ENCODE measurements at regions not wholly inside any gene's neighbourhood (a gene's known extent, or its start where the extent isn't known, plus 50 kb on each side); places are given as distances from the start of the nearest gene placed in this dataset.
"Not testable (repeated sequence)": the region's sequence is repeated elsewhere in the genome, so short reads cannot be mapped to it uniquely, and the experiment has no call there.

DNA sequence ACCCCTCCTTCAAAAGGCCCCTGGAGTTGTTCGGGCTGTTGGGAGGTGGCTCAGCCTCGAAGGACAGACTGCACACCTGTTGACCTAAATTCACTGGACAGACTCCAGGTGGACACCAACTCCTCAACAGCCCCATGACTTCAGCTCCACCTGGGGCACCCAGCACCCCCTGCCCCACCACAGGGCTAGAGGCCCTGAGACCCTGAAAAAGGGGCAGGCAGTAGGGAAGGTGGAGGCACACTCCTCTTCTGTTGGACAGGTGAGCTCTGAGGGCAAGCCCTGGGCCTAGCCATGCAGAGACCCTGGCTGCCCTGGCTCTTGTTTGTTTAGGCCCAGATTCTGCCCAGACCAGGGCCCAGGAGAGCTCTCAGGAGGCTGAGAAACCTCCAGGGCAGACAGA, 409.7 kb upstream of the CAMK1G start:
- DNase-seq (ENCODE audit: low read depth in 2 of 2), result not testable (repeated sequence)

DNA sequence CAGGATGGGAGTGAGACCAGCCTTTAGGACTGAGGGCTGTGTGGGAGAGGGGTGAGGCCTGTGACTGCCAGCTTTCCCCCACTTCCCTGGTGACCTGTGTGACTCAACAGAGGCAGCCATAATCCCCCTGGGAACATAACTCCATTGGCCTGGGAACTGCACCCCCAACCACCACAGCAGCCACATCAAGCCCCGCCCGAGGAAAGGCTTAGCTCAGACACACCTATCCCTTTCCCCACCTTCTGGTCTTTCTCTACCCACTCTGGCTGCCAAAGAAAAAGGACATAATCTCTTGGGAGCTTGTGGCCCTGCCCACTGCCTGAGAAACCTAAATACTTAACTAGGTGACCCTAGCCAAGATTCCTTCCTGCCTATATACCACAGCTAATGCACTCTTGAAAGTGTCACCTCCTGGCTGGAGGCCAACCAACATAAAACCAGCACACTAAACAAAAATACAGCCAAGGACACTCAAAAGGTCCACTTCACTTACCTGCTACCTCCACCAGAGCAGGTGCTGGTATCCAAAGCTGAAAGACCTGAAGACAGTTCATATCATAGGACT, 406.6 kb upstream of the CAMK1G start:
- DNase-seq (ENCODE audit: low read depth in 2 of 2), result no peak

DNA sequence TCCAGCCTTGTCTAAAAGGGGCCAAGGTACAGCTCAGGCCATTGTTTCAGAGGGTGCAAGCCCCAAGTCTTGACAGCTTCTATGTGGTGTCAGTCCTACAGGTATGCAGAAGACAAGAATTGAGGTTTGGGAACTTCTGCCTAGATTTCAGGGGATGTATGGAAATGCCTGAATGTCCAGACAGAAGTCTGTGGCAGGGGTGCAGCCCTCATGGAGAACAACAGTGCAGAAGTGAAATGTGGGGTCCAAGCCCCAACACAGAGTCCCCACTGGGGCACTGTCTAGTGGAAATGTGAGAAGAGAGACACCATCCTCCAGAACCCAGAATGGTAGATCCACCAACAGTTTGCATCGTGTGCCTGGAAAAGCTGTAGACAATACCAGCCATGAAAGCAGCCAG, 400.3 kb upstream of the CAMK1G start:
- DNase-seq (ENCODE audit: low read depth in 2 of 2), result no peak

DNA sequence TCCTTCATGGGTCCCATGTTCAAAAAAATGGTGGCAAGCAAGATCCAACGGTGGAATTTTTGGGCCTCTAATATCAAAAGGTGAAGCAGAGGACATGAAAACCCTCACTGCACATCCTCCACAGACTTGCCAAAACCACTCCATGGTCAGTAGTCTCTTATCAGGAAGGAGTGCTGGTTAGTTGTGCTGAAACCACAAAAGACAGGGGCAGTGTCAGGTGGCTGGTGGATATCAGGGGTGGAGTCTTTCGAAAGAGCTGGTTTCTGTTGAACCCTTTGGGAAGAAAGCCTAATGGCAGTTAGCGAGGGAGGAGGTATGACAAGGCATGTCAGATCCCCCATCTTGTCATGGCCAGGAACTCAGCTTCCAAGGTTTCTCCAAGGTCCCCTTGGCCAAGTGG, 395.9 kb upstream of the CAMK1G start:
- no peak for DNase-seq (ENCODE audit: low read depth in 2 of 2)

DNA sequence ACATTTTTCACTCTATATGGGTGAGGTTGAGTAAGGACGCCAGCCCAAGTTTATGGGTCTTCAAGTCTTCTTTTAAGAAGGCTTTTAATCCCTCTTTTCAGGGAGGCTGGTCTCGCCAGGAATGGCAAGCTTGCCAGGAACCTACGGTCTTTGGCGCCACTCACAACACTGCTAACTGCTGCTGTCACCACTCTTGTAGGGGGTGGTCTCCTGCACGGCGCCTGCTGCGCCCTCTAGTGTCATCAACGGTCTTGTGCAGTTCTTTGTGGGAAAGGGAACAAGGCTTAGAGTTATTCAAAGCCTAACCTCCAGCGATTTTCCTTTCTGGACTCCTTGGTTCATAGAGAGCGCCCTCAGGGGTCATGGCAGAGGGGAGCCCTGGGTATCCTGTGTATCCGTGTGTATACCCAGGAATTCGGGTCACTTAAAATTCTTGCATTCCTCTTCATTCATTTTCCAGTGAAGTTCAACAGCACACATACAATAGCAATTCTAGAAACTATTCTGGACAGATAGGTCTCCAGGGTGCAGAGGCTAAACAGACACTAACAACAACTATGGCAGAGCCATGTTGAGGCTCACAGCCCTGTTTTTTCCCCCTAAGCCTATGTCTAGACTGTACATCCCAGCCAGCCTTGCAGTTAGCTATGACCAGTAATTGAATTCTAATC, 392.8 kb upstream of the CAMK1G start:
- peak; percentile 3 to 13 for DNase-seq (ENCODE audit: low read depth in 2 of 2)

DNA sequence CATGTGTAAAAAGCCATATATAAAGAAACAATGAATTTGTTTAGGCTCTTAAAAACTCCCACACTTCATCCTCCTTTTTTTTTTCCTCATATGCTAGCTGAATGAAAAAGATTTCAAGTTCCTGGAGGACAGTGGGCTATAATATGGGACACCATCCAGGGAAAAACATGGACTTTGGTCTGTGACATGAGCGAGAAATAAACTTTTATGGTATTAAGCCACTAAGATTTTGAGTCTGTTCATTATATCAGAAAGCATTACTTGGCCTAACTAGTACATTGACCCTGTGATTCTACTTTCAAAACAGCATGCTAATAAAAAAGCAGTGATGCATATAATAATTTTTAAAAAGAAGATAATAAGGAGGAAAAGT, 392.3 kb upstream of the CAMK1G start:
- DNase-seq (ENCODE audit: low read depth in 2 of 2), result no peak

DNA sequence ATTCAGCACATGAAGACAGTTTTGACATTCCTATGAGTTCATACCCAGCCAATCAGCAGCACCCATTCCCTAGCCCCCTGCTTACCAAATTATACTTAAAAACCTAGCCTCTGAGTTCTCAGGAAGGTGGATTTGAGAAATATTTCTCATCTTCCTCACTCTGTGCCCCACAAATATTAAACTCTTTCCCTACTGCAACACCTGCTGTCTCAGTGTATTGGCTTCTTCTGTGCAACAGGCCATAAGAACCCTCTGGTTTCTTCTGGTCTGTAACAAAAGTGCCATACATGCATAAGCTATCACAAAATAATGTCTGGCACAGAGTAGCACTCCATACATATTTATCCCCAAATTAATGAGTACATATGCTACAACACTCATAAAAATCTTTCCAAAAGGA, 387.4 kb upstream of the CAMK1G start:
- DNase-seq (ENCODE audit: low read depth in 2 of 2), result no peak

DNA sequence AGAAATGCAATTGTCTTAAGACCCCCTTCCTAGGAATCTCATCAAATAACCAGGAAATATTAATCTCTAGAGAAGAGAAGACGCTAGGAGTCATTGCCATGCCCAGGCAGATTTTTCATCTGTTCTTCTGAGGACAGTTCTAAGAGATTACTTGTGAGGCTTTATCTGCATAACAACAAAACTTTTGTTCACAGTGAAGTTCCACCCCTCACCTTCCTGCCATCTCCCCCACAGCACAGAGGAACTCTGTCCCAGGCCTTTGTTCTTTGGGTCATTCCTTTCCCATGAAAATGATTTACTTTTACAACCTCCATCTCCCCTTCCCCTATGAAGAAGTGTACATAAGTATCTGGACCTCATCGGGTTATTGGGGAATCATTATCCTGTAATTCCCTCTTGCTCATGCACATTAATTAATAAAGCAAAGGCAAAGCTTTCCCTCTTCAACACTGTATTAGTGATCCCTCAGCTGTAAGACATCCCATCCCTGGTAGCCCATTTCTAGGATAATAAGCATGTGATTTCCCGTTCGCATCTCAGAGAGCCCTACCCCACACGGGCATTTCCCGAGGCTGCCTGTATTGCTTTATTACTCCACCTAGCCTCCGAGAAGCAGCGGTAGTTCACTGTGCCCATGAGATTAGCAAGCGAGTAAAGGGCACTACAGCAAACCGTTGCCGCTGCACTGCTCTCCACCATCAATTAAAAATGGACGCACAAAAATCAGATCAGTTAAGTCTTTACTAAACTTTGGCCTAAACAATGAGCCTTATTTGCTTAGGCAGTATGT, 384.4 kb upstream of the CAMK1G start:
- no peak for DNase-seq (ENCODE audit: low read depth in 2 of 2)

DNA sequence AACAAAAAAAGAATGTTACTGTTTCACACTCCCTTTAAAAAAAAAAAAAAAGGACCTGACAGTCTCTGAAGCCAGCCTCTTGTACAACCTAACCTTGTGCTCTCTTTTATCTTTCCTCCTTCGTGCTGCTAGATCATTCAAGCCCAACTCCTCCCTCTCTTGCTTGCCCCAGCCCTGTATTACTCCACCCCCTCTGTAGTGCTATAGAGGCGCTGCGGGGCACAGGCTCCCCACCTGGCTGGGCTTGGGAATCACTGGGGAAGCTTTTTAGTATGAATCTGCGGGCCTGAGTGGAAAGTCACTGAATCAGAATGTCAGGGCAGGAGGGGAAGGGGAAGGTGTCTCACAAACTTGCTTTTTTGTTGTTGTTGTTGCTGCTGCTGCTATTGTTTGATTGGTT, 383.7 kb upstream of the CAMK1G start:
- DNase-seq (ENCODE audit: low read depth in 2 of 2), result no peak

DNA sequence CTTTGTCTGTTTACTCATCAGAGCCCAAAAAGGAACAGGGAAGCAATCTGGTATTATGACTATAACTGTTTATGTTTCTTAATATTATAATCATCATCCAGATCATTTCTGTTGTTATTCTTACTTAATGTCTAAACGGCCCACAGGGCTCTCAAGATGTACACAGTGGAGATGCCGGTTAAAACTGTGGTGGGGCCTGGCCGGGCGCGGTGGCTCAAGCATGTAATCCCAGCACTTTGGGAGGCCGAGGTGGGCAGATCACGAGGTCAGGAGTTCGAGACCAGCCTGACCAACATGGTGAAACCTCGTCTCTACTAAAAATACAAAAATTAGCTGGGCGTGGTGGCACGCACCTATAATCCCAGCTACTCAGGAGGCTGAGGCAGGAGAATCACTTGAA, 381.2 kb upstream of the CAMK1G start:
- not testable (repeated sequence) for DNase-seq (ENCODE audit: low read depth in 2 of 2)

DNA sequence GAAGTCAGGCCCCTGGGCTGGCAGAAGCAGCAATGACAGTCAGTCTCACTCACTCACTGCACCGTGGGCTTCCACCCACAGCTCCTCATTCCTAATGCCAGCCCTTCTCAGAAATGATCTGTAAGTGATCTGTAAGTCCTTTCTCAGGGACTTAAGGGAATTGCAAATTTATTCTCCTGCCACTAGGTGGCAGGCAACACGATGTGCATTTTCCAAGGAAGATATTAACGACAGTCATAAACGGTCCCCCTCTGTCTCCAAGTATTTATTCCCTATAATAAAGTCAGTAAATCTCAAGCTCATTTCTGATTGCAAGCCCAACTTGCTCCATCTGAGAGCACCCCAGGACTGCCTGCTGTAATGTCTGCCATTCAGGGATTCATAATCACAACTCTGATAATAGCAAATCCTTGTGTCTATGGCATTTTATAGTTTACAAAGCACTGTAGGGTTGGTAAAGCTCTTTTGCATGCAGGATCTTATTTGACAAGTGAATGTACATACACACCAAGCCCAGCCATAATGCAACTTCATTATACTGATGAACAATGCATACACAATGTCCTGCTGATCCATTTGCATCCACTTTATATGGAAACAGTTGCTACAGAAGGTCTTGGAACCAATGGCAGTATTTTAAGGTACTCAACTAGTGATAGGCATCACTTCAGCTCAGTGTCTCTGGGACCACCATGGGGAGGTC, 380.5 kb upstream of the CAMK1G start:
- no peak for DNase-seq (ENCODE audit: low read depth in 2 of 2)

DNA sequence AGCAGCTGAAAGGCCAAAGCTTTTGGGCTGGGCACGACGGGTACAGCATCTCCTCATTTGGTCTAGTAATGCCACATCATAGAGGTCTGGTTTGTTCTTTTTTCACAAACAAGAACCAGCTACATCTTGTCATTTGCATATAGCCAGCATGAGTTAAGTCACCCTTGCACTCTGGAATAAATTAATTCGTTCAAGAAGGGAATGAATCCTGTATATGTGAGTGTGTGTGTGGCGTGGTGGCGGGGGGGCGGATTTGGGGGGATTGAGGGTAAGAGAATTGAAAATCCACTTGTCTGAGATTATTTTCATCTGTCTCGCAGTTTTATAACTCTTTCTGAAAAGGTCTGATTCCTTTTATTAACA, 380.0 kb upstream of the CAMK1G start:
- DNase-seq (ENCODE audit: low read depth in 2 of 2), result no peak

DNA sequence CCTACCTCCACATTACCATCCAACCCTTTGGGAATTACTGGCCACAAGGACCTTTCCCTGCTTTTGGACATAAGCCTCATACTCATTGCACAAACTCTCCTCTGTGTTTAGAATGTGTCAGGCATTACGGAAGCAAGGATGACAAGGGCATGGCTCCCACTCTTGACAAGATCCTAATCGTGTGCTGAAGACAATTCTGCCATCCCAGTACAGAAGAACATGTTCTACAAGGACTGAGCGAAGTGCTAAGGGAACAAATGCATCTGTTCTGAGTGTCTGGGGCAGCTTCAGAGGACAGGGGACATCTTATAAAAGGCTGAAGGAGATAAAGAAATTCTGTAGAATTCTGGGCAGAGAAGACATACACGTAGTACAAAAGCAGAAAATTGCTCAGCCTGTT, 378.5 kb upstream of the CAMK1G start:
- DNase-seq (ENCODE audit: low read depth in 2 of 2), result no peak

DNA sequence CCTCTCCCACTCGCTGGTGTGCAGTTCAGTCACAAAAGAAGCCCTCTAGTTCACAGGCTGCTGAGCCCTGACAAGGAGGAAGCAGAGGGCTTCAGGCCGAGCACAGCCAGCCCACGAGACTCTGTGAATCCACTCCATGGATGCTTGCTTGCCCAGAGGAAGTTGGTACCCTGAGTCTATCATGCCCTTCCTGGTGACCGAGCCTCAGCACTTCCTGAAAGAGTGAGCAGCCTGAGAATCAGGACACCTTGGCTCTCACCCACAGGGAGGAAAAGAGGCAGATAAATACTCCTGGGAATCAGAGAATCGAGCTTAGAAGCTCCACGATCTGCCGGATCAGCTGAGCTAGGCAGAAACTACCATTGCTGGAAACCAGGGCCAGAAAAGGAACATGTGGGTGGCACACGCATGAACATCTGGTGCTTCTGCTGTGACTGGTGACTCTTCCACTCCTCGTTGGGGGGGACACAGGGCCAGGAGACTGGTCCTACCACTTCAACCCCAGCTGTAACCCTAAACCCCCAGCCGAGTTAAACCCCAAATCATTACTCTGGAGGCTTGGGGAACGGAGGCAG, 376.3 kb upstream of the CAMK1G start:
- DNase-seq (ENCODE audit: low read depth in 2 of 2), result no peak

DNA sequence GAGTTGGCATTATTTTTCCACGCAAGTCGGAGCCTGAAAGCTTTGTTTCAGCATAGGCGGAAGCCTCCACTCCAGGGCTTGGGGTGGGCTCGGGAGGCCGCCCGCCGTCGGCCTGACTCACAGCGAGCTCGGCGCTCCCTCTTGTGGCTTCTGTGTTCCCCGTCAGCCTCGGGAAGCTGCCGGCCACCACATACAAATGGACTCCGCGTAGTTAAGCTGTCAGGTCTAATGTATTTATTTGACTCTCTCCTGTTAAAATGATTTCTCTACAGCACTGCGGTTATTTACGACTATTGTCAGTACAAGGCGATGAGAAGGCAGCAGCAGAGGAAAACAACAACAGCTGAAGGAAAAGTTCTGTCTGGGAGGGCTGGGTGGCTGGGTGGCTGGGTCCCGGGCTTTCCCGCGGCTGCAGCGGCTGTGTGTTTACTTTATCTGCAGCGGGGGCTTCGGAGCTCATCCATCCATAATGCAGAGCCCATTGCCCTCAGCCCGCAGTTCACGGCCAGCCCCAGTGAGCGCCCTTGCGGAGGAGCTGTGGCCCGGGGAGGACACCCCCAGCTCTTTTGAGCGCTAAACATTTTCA, 375.7 kb upstream of the CAMK1G start:
- DNase-seq (ENCODE audit: low read depth in 2 of 2), result no peak

DNA sequence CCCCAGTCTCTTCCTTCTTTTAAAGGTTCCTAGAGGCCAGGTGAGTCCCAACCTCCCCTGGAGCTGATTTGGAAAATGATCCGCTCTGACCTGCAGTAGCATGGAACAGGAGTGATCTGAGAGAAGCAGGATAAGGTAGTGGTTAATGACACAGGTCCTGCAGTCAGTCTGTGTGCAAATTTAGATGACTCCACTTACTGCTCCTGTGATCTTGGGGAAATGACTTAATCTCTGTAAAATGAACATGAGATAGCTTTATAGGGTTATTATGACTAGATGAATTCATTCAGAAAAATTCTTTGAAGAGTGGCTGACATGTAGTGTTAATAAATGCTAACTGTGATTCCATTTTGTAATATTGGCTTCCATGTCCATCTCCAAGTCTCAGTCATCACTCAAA, 374.9 kb upstream of the CAMK1G start:
- no peak for DNase-seq (ENCODE audit: low read depth in 2 of 2)

DNA sequence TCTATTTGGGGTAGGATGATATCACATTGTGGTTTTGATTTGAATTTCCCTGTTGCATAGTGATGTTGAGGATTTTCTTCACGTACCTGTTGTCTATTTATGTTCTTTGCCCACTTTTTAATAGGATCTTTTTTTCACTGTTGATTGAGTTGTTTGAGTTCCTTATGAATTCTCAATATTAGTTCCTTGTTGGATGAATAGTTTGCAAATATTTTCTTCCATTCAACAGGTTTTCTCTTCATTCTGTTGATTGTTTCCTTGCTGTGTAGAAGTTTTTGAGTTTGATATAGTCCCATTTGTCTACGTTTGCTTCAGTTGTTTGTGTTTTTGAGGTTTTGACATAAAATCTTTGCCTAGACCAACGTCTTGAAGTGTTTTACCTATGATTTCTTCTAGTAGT, 369.5 kb upstream of the CAMK1G start:
- DNase-seq (ENCODE audit: low read depth in 2 of 2), result no peak

DNA sequence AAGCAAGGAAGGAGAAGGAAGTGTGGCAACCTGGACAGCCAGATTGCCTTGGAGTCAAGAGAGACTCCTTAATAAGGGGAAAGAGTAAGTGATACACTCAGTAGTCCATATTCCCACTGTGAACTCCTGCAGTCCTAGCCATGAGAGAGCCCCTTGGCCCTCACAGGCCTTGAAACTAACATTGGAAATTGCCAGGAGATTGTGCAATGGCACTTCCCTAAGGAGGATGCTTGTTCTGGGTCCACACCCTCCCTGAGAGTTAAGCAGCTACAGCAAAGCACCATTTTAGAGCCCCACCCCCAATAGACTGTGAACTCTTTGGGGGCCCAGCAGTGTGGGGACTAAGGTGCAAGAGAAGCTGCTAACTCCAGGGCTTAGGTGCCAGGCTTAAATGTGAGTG, 367.7 kb upstream of the CAMK1G start:
- DNase-seq (ENCODE audit: low read depth in 2 of 2), result no peak

DNA sequence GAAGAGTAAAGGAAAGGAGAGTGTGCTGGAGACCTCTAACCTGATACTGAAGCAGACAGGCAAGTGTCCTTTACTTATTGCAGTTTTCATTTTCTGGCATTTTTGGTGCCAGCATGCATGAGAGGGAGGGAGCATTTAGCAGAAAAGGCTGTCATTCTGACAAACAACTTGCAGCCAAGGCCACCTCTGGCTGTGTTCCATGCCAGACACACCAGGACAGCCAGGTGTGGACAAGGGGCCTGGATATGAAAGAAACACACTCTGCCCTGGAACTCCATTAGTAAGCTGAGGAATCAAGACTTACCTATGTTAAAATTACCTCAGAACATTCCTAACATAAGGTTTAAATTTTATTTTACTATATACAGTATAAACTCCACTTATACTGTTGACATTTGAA, 365.4 kb upstream of the CAMK1G start:
- no peak for DNase-seq (ENCODE audit: low read depth in 2 of 2)

DNA sequence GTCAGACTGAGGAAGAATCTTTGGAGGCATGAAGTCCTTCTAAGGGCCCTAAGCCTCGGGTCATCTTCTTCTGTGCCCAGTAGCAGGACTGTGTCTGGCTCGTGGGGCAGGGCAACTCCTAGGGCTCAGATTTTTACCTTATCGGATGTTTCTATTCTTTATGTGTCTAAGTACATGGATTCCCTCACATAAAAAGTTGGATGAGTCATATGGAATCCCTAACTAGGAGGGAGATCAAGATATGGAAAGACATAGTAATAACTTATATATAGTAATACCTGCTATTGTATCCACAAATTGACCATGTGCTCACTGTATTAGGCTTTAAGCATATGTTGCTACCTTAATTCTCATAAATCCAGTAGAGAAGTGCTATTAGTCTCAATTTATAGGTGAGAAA, 364.5 kb upstream of the CAMK1G start:
- DNase-seq (ENCODE audit: low read depth in 2 of 2), result no peak

DNA sequence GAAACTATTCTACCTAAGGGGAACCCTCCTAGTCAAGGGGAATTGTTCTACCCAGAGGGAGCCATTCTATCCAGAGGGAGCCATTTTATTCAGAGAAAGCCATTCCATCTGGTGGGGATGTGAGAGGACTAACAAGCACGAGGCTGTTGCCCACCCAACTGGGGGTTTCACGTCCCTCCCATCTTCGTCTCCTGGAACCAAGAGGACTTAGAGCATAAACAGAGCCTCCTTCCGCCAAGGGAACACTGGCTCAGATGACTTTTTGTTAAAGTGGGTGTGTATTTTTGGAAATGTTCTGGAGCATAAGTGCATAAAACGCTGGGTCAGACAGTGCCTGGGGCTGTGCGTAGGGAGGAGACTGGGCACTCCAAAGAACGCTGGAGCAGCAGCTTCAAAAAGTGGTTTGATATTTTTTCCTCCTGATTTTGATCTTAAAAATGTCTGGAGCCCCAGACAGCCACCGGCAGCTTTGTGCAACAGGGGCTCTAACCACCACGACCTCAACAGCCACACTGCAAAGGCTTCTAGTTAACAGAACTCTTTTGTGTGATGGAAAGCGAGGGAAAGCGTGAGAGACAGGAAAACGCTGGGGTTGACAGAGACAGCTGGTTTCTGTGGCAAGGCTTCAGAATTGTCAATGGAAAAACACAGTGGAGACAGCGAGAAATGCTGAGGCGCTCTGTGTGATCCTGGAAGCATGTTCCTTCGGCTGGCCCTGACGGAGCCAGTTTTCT, 363.6 kb upstream of the CAMK1G start:
- no peak for DNase-seq (ENCODE audit: low read depth in 2 of 2)

Data from stimulated activated CD8-positive, alpha-beta memory T cell treated with anti-CD3 and anti-CD28 coated beads, Interleukin-2, amount 100 ng/mL, for 48 hours (primary cell).